ENCODE measurements at regions not wholly inside any gene's neighbourhood (a gene's known extent, or its start where the extent isn't known, plus 50 kb on each side); places are given as distances from the start of the nearest gene placed in this dataset.

- no peak for DNase-seq
Observed at GRCh38 chr15:70488941-70489848, 274.2 kb downstream of the UACA start.

- peak; percentile 87 for DNase-seq
Observed at GRCh38 chr15:70488002-70488605, 275.3 kb downstream of the UACA start.

- DNase-seq: peak; percentile 65
Observed at GRCh38 chr15:70487387-70487740, 276.0 kb downstream of the UACA start.

GRCh38 chr15:70486451-70487386, 276.6 kb downstream of the UACA start:
- peak; percentile 95 for DNase-seq

- no peak for DNase-seq
Observed at GRCh38 chr15:70486012-70486411, 277.3 kb downstream of the UACA start.

- no peak for DNase-seq
Observed at GRCh38 chr15:70484993-70485392, 278.4 kb downstream of the UACA start.

- DNase-seq: no peak
Observed at GRCh38 chr15:70483513-70483912, 279.8 kb downstream of the UACA start.

GRCh38 chr15:70480196-70480856, 283.0 kb downstream of the UACA start:
- DNase-seq: no peak

- DNase-seq: no peak
Observed at GRCh38 chr15:70479785-70480184, 283.6 kb downstream of the UACA start.

- no peak for DNase-seq
Observed at GRCh38 chr15:70479056-70479455, 284.3 kb downstream of the UACA start.

- peak; percentile 67 for DNase-seq
Observed at GRCh38 chr15:70478251-70478990, 284.9 kb downstream of the UACA start.

- DNase-seq: no peak
Observed at GRCh38 chr15:70477750-70478250, 285.6 kb downstream of the UACA start.

- DNase-seq: no peak
Observed at GRCh38 chr15:70476441-70476840, 286.9 kb downstream of the UACA start.

- DNase-seq: no peak
Observed at GRCh38 chr15:70475921-70476320, 287.4 kb downstream of the UACA start.

- DNase-seq: no peak
Observed at GRCh38 chr15:70475407-70475781, 288.0 kb downstream of the UACA start.

GRCh38 chr15:70474471-70475406, 288.6 kb downstream of the UACA start:
- peak; percentile 92 for DNase-seq

GRCh38 chr15:70473581-70474370, 289.6 kb downstream of the UACA start:
- no peak for DNase-seq

- DNase-seq: no peak
Observed at GRCh38 chr15:70471517-70471916, 291.8 kb downstream of the UACA start.

- no peak for DNase-seq
Observed at GRCh38 chr15:70470556-70471191, 292.7 kb downstream of the UACA start.
